Colonic mucosa (tissue), 4 donors: ENCODE measurements at regions not wholly inside any gene's neighbourhood (a gene's known extent, or its start where the extent isn't known, plus 50 kb on each side); places are given as distances from the start of the nearest gene placed in this dataset.

Experiments
- DNase-seq: peaks from one replicate; pipeline ENCODE4 v3.0.0-alpha.2; 2020
- H3K27ac ChIP-seq: fragments of 200-600 bp; one replicate; pipeline ENCODE4 v1.8.0; 2021
- H3K27me3 ChIP-seq: fragments of 200-600 bp; one replicate; pipeline ENCODE4 v1.8.0; 2021
- H3K36me3 ChIP-seq: fragments of 200-600 bp; one replicate; pipeline ENCODE4 v1.8.0; 2021
- H3K4me1 ChIP-seq: fragments of 200-600 bp; one replicate; pipeline ENCODE4 v1.8.0; 2021; ENCODE audit warnings: mild to moderate bottlenecking
- H3K4me3 ChIP-seq: fragments of 200-600 bp; one replicate; pipeline ENCODE4 v1.8.0; 2021
- H3K9ac ChIP-seq, 2 donors: one replicate each; pipeline ENCODE4 v1.7.0; 2013; ENCODE audit warnings: control low read depth in 2 of 2, low read depth in 2 of 2, low read length in 2 of 2
- H3K9me3 ChIP-seq: fragments of 200-600 bp; one replicate; pipeline ENCODE4 v1.8.0; 2021
- CTCF ChIP-seq: fragments of 200-600 bp; IDR thresholded peaks from one replicate; pipeline ENCODE4 v1.8.0; 2022; ENCODE audit warnings: antibody characterized with exemption, mild to moderate bottlenecking
- intact Hi-C: fragments of 100-400 bp; cut with DNase I; formaldehyde crosslinking; loops from one replicate; pipeline ENCODE4 v1.14.1; 2022
- donor health status: healthy.
- donor health status: DM: no; HTN: no; CAD: no.
- donor health status: DM: no; HTN: no; CAD: no.

DNA sequence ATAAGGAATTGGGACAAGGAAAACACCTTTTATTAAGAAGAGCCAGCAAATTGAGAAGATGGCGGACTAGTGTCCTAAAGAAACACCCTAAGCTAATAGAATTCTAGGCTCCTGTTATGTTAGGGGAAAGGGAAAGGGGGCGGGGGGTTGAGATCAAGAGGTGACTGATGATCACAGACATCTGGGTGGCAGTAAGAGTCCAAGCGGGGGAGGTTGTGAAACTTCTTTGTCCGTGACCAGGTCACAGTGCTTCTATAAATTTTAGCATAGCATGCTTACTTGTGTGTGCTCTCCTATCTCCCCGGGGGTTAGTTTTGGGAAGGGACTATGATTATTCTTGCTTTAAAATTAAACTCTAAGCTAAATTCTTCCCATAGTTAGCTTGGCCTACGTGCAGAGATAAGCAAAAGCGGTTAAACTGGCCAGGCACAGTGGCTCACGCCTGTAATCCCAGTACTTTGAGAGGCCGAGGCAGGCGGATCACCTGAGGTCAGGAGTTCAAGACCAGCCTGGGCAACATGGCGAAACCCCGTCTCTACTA, 262.1 kb downstream of the SKIDA1 start:
- H3K27ac ChIP-seq, result no peak overlapping the region
- H3K27me3 ChIP-seq, result no peaks in the 10 kb centered on the region
- H3K9ac ChIP-seq, result no peak overlapping the region
- H3K4me1 ChIP-seq, result no peaks in the 10 kb centered on the region
- DNase-seq, result no peak
- H3K9me3 ChIP-seq, result no peaks in the 10 kb centered on the region
- H3K4me3 ChIP-seq, result no peak overlapping the region
- intact Hi-C loops, result loop anchor here (10.0 kb wide), 1 partner anchor 409 kb away; no protein-coding TSS in a partner anchor
- TF ChIP-seq CTCF, result no peak
- no peaks in the 10 kb centered on the region for H3K36me3 ChIP-seq

GRCh38 chr10:21261842-21262294, 263.6 kb downstream of the SKIDA1 start:
- DNase-seq, result no peak
- Histone ChIP-seq H3K27ac (no peak overlapping the region), H3K4me1 (no peaks in the 10 kb centered on the region), H3K27me3 (no peaks in the 10 kb centered on the region), H3K4me3 (no peak overlapping the region), H3K9ac (no peak overlapping the region), H3K9me3 (no peaks in the 10 kb centered on the region), H3K36me3 (no peaks in the 10 kb centered on the region)
- intact Hi-C loops, result loop anchor here (10.0 kb wide), 1 partner anchor 407 kb away; no protein-coding TSS in a partner anchor
- TF ChIP-seq CTCF, result no peak

DNA sequence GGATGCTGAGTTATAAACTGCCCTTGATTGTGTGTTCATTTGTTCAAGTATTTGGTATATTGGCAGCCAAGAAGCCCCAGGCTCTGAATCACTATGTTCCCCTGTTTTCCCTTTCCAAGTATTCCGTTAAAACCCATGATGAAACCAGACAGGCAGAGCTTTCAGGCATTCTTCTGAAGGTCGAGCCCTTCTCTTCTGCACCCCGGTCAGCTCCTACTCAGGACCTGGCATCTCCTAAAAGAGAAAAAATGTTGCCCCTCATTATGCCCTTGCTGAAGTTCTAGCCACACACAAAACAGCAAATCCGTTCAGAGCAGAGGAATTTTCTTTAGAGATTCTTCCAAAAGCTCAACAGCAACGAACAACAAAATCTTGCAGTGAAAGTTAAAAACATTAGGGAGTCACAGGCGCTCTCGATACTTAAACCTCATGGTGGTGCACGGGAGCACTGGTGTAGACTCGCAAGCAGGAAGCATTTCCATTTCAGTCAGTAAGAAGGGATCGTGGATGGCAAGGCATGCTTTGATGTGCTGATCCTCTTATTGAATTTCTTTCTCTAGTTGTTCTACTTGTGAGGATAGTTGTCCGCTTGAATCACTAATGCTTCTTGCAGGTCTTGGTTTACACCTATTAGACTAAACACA, 264.9 kb downstream of the SKIDA1 start:
- intact Hi-C loops, result loop anchor here (10.0 kb wide), 1 partner anchor 406 kb away; no protein-coding TSS in a partner anchor
- no peaks in the 10 kb centered on the region for H3K9me3 ChIP-seq
- no peak overlapping the region for H3K27ac ChIP-seq
- H3K4me3 ChIP-seq, result no peak overlapping the region
- TF ChIP-seq CTCF, result no peak
- H3K4me1 ChIP-seq, result no peaks in the 10 kb centered on the region
- H3K27me3 ChIP-seq, result no peaks in the 10 kb centered on the region
- H3K9ac ChIP-seq, result no peak overlapping the region
- no peaks in the 10 kb centered on the region for H3K36me3 ChIP-seq
- DNase-seq, result no peak

- intact Hi-C loops, result loop anchor here (10.0 kb wide), 1 partner anchor 405 kb away; no protein-coding TSS in a partner anchor
- H3K9ac ChIP-seq, result no peak overlapping the region
Observed at GRCh38 chr10:21260066-21260465, 265.4 kb downstream of the SKIDA1 start.

DNA sequence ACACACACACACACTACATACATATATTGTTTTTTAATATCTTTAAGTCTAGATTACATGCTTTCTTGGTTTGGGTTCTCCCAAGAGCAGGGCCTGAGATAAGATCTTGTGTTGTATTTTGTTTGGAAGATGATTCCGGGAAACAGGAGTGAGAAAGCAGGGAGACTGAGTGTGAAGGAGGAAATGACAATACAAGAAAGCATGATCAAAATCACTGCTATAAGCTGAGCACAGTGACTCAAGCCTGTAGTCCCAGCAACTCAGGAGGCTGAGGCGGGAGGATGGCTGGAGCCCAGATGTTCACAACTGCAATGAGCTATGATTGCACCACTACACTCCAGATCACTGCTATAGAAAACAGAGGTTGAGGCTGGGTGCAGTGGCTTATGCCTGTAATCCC, 267.6 kb downstream of the SKIDA1 start:
- no peaks in the 10 kb centered on the region for H3K27me3 ChIP-seq
- H3K36me3 ChIP-seq, result no peaks in the 10 kb centered on the region
- H3K27ac ChIP-seq, result no peak overlapping the region
- intact Hi-C loops, result no loop called here
- H3K9ac ChIP-seq, result no peak overlapping the region
- no peaks in the 10 kb centered on the region for H3K9me3 ChIP-seq
- no peak for TF ChIP-seq CTCF
- no peak for DNase-seq
- no peak overlapping the region for H3K4me3 ChIP-seq
- H3K4me1 ChIP-seq, result no peaks in the 10 kb centered on the region

More at GRCh38 chr10:21260066-21260465, 265.4 kb downstream of the SKIDA1 start:
- no peak overlapping the region for H3K27ac ChIP-seq
- no peaks in the 10 kb centered on the region for H3K4me1 ChIP-seq
- H3K4me3 ChIP-seq, result no peak overlapping the region
- no peaks in the 10 kb centered on the region for H3K27me3 ChIP-seq
- no peaks in the 10 kb centered on the region for H3K36me3 ChIP-seq
- no peak for TF ChIP-seq CTCF
- H3K9me3 ChIP-seq, result no peaks in the 10 kb centered on the region
- DNase-seq, result no peak
